Body of pancreas (tissue), 4 donors: ENCODE measurements at regions not wholly inside any gene's neighbourhood (a gene's known extent, or its start where the extent isn't known, plus 50 kb on each side); places are given as distances from the start of the nearest gene placed in this dataset.

ENCODE experiments used
- ATAC-seq: fragments of 150-250 bp; one replicate; pipeline ENCODE4 v1.9.1; 2016
- DNase-seq, 4 donors: peaks; one replicate each; pipeline ENCODE4 v3.0.0-alpha.2; 2019
- H3K27ac ChIP-seq, 4 donors: fragments of 200-600 bp; sonication (generic); 1 replicate in 3 of 4; 2 replicates in 1 of 4; pipeline versions ENCODE4 v1.5.1 to v1.6.1; 2016 to 2019; ENCODE audit warnings: mild to moderate bottlenecking in 1 of 4, mixed read lengths in 1 of 4, moderate library complexity in 1 of 4
- H3K27me3 ChIP-seq, 2 donors: fragments of 200-600 bp; sonication (generic); one replicate each; pipeline ENCODE4 v1.6.0; 2016; ENCODE audit warnings: mild to moderate bottlenecking in 1 of 2
- H3K36me3 ChIP-seq, 2 donors: fragments of 200-600 bp; sonication (generic); replicated peaks in 1 of 2; 2 replicates each; pipeline ENCODE4 v1.5.1; 2016; ENCODE audit warnings: low read depth in 2 of 2; ENCODE audit not compliant: insufficient read depth in 1 of 2
- H3K4me1 ChIP-seq: fragments of 200-600 bp; sonication (generic); one replicate; pipeline ENCODE4 v1.6.0; 2016
- H3K4me3 ChIP-seq, 2 donors: fragments of 200-600 bp; sonication (generic); 1 replicate in 1 of 2; 2 replicates in 1 of 2; pipeline ENCODE4 v1.5.1; 2016 to 2019
- H3K9me3 ChIP-seq, 3 donors: fragments of 200-600 bp; sonication (generic); 1 replicate in 2 of 3; 2 replicates in 1 of 3; pipeline ENCODE4 v1.5.1; 2016
- CTCF ChIP-seq, 7 experiments: fragments of 450-650 bp in 4 of 7; fragments of 200-600 bp in 3 of 7; sonication (generic) in 3 of 7; IDR thresholded peaks; one replicate each; pipeline ENCODE4 v1.5.1; 2016 to 2019; ENCODE audit warnings: antibody characterized with exemption in 7 of 7
- POLR2A ChIP-seq, 3 donors: fragments of 450-650 bp; IDR thresholded peaks; one replicate each; pipeline ENCODE4 v1.6.1; 2016; ENCODE audit warnings: antibody characterized with exemption in 3 of 3, mild to moderate bottlenecking in 2 of 3
- WGBS, 2 donors: methylation state at CpG; one replicate each; pipeline ENCODE4 v1.1.5; 2017; 5-methylcytosine and 5-hydroxymethylcytosine counted together
- intact Hi-C: fragments of 100-400 bp; cut with DNase I; formaldehyde crosslinking; loops from one replicate; pipeline ENCODE4 v1.15.1; 2023

DNA sequence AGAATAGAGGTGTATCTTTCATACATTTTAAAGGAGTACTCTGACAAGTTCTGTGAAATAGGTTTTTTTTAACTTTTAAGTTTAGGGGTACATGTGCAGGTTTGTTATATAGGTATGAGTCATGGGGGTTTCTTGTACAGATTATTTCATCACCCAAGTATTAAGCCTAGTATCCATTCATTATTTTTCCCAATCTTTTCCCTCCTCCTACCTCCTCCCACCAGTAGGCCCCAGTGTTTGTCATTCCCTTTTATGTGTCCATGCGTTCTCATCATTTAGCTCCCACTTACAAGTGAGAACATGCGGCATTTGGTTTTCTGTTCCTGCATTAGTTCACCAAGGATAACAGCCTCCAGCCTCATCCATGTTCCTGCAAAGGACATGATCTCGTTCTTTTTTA is 175.5 kb downstream of the CYB561 start:
- Histone ChIP-seq H3K4me1 (peaks cover 3% of the 10 kb centered on the region), H3K9me3 (no peaks in the 10 kb centered on the region), H3K27me3 (no peaks in the 10 kb centered on the region), H3K27ac (no peak overlapping the region), H3K36me3 (no peaks in the 10 kb centered on the region), H3K4me3 (no peak overlapping the region)
- DNase-seq (no peak), ATAC-seq (no peak)
- WGBS, 2 donors, result 90 to 95% methylated on average over 3 of the region's 3 CpGs
- intact Hi-C loops, result no loop called here
- TF ChIP-seq CTCF (IDR thresholded peaks at IDR 0.05) (no peak), POLR2A (IDR thresholded peaks at IDR 0.05) (no peak)

GRCh38 chr17:63274146-63274545 is 172.0 kb downstream of the CYB561 start:
- no peaks in the 10 kb centered on the region for H3K36me3 ChIP-seq
- no peaks in the 10 kb centered on the region for H3K27me3 ChIP-seq
- intact Hi-C loops, result no loop called here
- no peaks in the 10 kb centered on the region for H3K9me3 ChIP-seq
- TF ChIP-seq CTCF (IDR thresholded peaks at IDR 0.05) (no peak), POLR2A (IDR thresholded peaks at IDR 0.05) (no peak)
- WGBS, 2 donors, result 81 to 92% methylated on average over 3 of the region's 3 CpGs
- H3K4me3 ChIP-seq, result no peak overlapping the region
- H3K27ac ChIP-seq, result no peak overlapping the region
- H3K4me1 ChIP-seq, result peaks cover 5% of the 10 kb centered on the region
- ATAC-seq (no peak), DNase-seq (peak in 1 of 4 donors; percentile 11)

- TF ChIP-seq CTCF (IDR thresholded peaks at IDR 0.05) (no peak), POLR2A (IDR thresholded peaks at IDR 0.05) (no peak)
- Histone ChIP-seq H3K27ac (peak overlapping the region in 1 of 4 donors; percentile 18), H3K9me3 (no peaks in the 10 kb centered on the region), H3K4me3 (no peak overlapping the region), H3K4me1 (peaks cover 5% of the 10 kb centered on the region), H3K27me3 (no peaks in the 10 kb centered on the region), H3K36me3 (no peaks in the 10 kb centered on the region)
- ATAC-seq (peak; percentile 47), DNase-seq (peak in 1 of 4 donors; percentile 20)
- intact Hi-C loops, result no loop called here
- 42 to 45% methylated on average over 1 of the region's 1 CpG for WGBS, 2 donors
Observed at GRCh38 chr17:63275318-63275970, 170.7 kb downstream of the CYB561 start.

DNA sequence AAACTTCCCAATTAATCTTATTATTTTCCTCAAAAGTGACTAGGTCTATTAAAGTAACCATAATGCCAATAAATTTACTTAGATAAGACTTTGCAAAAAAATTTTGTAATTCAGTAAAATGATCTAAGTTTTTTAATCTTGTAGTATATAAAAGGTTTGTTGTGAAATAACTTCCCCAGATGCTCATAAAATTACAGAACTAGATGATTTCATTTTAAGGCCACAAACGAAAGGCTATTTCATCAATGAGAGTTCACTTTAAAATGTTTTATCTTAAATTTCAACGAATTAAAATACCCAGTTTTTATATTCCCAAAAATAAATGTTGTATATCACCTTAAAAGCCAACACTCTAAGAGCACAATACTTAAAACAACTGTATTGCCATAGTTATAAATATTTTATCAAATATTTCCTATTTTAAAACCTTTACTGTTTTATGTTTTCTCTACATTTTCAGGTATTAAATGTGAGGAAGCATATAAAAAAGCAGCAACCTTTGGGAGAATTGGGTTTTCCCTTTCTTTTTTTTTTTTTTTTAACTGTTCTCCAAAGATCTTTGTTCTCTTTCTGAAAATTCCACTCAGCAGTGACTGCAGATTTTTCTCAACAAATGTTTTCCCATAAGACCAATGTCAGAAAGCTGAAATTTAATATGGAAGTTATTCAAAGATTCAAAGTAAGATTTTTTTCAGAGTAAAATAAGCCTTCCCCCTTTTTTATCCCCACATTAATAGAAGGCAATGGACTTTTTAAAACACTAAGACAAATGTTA is 169.9 kb downstream of the CYB561 start:
- DNase-seq (no peak), ATAC-seq (no peak)
- TF ChIP-seq CTCF (IDR thresholded peaks at IDR 0.05) (no peak), POLR2A (IDR thresholded peaks at IDR 0.05) (no peak)
- Histone ChIP-seq H3K9me3 (no peaks in the 10 kb centered on the region), H3K4me3 (no peak overlapping the region), H3K36me3 (no peaks in the 10 kb centered on the region), H3K27me3 (no peaks in the 10 kb centered on the region), H3K27ac (no peak overlapping the region), H3K4me1 (peaks cover 5% of the 10 kb centered on the region)
- 71% methylated on average over 2 of the region's 2 CpGs for WGBS, 2 donors
- intact Hi-C loops, result no loop called here
